ENCODE measurements at regions not wholly inside any gene's neighbourhood (a gene's known extent, or its start where the extent isn't known, plus 50 kb on each side); places are given as distances from the start of the nearest gene placed in this dataset.

DNA sequence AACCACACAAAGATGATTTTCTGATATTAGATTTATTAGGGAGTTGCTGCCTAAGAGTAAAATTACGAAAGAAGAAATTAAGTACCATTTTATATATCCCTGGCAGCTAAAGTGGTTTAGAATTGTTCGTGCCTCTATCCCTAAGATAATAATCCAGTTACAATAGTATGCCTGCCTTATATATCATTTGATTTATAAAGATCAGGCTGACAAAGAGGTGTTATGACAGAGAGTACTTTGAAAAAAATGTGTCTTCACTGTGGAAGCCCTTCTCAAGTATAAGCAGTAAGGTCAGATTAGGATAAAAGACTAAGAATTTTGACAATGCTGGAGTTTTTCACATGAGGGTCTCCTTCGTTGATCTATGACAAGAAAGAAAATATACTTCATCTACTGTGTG, 619.9 kb downstream of the ADGRL2 start:
- Histone ChIP-seq H3K14ac (ENCODE audit: low read length) (no peak overlapping the region), H3K27ac (ENCODE audit: low read depth, low read length) (no peak overlapping the region), H4K12ac (ENCODE audit: low read depth, low read length) (no peak overlapping the region), H4K91ac (ENCODE audit: low read depth, low read length) (no peak overlapping the region), H2AK5ac (ENCODE audit: low read length) (no peak overlapping the region), H3K23ac (ENCODE audit: low read length) (no peak overlapping the region), H3K4me1 (ENCODE audit: control insufficient read depth in 1 of 2, insufficient read depth in 2 of 2, low read length in 2 of 2) (no peaks in the 10 kb centered on the region), H3K4me2 (ENCODE audit: low read length) (no peak overlapping the region), H4K8ac (ENCODE audit: low read depth, low read length) (no peak overlapping the region), H3K36me3 (ENCODE audit: control insufficient read depth in 1 of 2, insufficient read depth in 2 of 2, low read length in 2 of 2) (no peaks in the 10 kb centered on the region), H3K4ac (ENCODE audit: low read depth, low read length) (no peak overlapping the region), H2BK5ac (ENCODE audit: low read depth, low read length, poor library complexity) (no peak overlapping the region), H2BK120ac (ENCODE audit: insufficient read depth, low read length, poor library complexity) (no peak overlapping the region), H3K4me3 (ENCODE audit: low read depth, low read length) (no peak overlapping the region), H3K79me2 (ENCODE audit: control insufficient read depth, insufficient read depth, low read length, poor library complexity) (no peaks in the 10 kb centered on the region), H2AFZ (ENCODE audit: insufficient read depth, low read length, poor library complexity) (no peak overlapping the region), H3K9me3 (ENCODE audit: insufficient read depth, low read depth, low read length) (no peaks in the 10 kb centered on the region), H3K27me3 (ENCODE audit: insufficient read depth, low read length) (no peaks in the 10 kb centered on the region), H3K9ac (ENCODE audit: low read length) (no peak overlapping the region), H3K79me1 (ENCODE audit: low read length) (no peaks in the 10 kb centered on the region), H3K18ac (ENCODE audit: low read length) (no peak overlapping the region), H2BK12ac (ENCODE audit: low read length) (no peak overlapping the region)
- no CpG with 5 or more reads among the region's 3 CpGs for WGBS (ENCODE audit: extremely low coverage, insufficient coverage, insufficient read length)
- DNase-seq = no peak

DNA sequence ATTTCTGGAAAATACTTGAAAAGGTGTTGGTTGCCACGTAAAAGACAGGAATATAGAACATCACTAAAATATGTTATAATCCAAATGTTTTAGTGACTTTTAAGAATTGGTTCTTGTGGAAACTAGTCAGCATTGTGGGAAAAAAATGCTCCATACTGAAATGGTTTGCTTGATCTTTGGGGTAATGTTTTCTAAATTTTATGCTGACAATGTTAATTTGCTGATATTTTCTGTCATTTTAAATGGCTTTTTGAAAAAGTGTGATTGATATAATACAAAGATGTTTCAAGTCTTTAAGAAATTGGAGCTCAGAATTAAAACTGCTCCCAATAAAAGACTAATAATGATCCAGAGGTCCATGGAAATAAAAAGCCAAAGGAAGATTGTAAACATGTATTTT, 610.9 kb downstream of the ADGRL2 start:
- Histone ChIP-seq H2BK12ac (ENCODE audit: low read length) (no peak overlapping the region), H2AK5ac (ENCODE audit: low read length) (no peak overlapping the region), H3K23ac (ENCODE audit: low read length) (no peak overlapping the region), H3K79me2 (ENCODE audit: control insufficient read depth, insufficient read depth, low read length, poor library complexity) (no peaks in the 10 kb centered on the region), H2BK120ac (ENCODE audit: insufficient read depth, low read length, poor library complexity) (no peak overlapping the region), H3K18ac (ENCODE audit: low read length) (no peak overlapping the region), H3K4ac (ENCODE audit: low read depth, low read length) (no peak overlapping the region), H2BK5ac (ENCODE audit: low read depth, low read length, poor library complexity) (no peak overlapping the region), H3K14ac (ENCODE audit: low read length) (no peak overlapping the region), H3K27ac (ENCODE audit: low read depth, low read length) (no peak overlapping the region), H3K4me2 (ENCODE audit: low read length) (no peak overlapping the region), H4K12ac (ENCODE audit: low read depth, low read length) (no peak overlapping the region), H4K91ac (ENCODE audit: low read depth, low read length) (no peak overlapping the region), H4K8ac (ENCODE audit: low read depth, low read length) (no peak overlapping the region), H3K9ac (ENCODE audit: low read length) (no peak overlapping the region), H3K27me3 (ENCODE audit: insufficient read depth, low read length) (no peaks in the 10 kb centered on the region), H3K4me3 (ENCODE audit: low read depth, low read length) (no peak overlapping the region), H3K79me1 (ENCODE audit: low read length) (no peaks in the 10 kb centered on the region), H3K9me3 (ENCODE audit: insufficient read depth, low read depth, low read length) (no peaks in the 10 kb centered on the region), H3K4me1 (ENCODE audit: control insufficient read depth in 1 of 2, insufficient read depth in 2 of 2, low read length in 2 of 2) (no peaks in the 10 kb centered on the region), H2AFZ (ENCODE audit: insufficient read depth, low read length, poor library complexity) (no peak overlapping the region), H3K36me3 (ENCODE audit: control insufficient read depth in 1 of 2, insufficient read depth in 2 of 2, low read length in 2 of 2) (no peaks in the 10 kb centered on the region)
- DNase-seq = no peak
- WGBS (ENCODE audit: extremely low coverage, insufficient coverage, insufficient read length) = no CpG with 5 or more reads among the region's 1 CpG

- Histone ChIP-seq H2BK120ac (ENCODE audit: insufficient read depth, low read length, poor library complexity) (no peak overlapping the region), H3K9me3 (ENCODE audit: insufficient read depth, low read depth, low read length) (no peaks in the 10 kb centered on the region), H2AFZ (ENCODE audit: insufficient read depth, low read length, poor library complexity) (no peak overlapping the region), H4K8ac (ENCODE audit: low read depth, low read length) (no peak overlapping the region), H3K4me2 (ENCODE audit: low read length) (no peak overlapping the region), H3K27ac (ENCODE audit: low read depth, low read length) (no peak overlapping the region), H3K9ac (ENCODE audit: low read length) (no peak overlapping the region), H3K79me2 (ENCODE audit: control insufficient read depth, insufficient read depth, low read length, poor library complexity) (no peaks in the 10 kb centered on the region), H2BK12ac (ENCODE audit: low read length) (no peak overlapping the region), H4K12ac (ENCODE audit: low read depth, low read length) (no peak overlapping the region), H4K91ac (ENCODE audit: low read depth, low read length) (no peak overlapping the region), H3K36me3 (ENCODE audit: control insufficient read depth in 1 of 2, insufficient read depth in 2 of 2, low read length in 2 of 2) (no peaks in the 10 kb centered on the region), H3K4me3 (ENCODE audit: low read depth, low read length) (no peak overlapping the region), H3K27me3 (ENCODE audit: insufficient read depth, low read length) (no peaks in the 10 kb centered on the region), H3K23ac (ENCODE audit: low read length) (no peak overlapping the region), H2AK5ac (ENCODE audit: low read length) (no peak overlapping the region), H3K14ac (ENCODE audit: low read length) (no peak overlapping the region), H3K18ac (ENCODE audit: low read length) (no peak overlapping the region), H3K4ac (ENCODE audit: low read depth, low read length) (no peak overlapping the region), H3K4me1 (ENCODE audit: control insufficient read depth in 1 of 2, insufficient read depth in 2 of 2, low read length in 2 of 2) (no peaks in the 10 kb centered on the region), H3K79me1 (ENCODE audit: low read length) (no peaks in the 10 kb centered on the region), H2BK5ac (ENCODE audit: low read depth, low read length, poor library complexity) (no peak overlapping the region)
- WGBS (ENCODE audit: extremely low coverage, insufficient coverage, insufficient read length) = no CpG with 5 or more reads among the region's 1 CpG
- DNase-seq = peak; percentile 22 to 25
Observed at GRCh38 chr1:82405333-82405732, 604.6 kb downstream of the ADGRL2 start.

DNA sequence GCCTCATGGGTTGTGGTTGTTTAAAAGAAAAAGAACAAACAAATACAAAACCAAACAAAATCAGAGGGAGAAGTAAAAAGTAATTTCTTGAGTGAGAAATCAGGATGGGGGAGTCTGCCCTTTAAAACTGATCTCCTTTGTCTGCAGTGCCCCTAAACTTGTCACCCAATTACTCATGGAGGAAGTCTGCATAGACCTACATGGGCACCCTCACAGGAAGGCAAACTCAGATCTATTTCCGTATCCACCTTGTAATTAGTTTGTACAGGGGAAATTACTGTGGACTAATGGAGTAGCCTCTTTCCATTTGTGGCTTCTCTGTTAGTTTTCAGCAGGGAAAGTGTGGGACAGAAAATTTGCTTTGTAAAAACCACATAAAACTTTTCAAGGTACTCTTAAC, 600.4 kb downstream of the ADGRL2 start:
- Histone ChIP-seq H3K9me3 (ENCODE audit: insufficient read depth, low read depth, low read length) (no peaks in the 10 kb centered on the region), H4K91ac (ENCODE audit: low read depth, low read length) (no peak overlapping the region), H2AFZ (ENCODE audit: insufficient read depth, low read length, poor library complexity) (no peak overlapping the region), H2BK5ac (ENCODE audit: low read depth, low read length, poor library complexity) (no peak overlapping the region), H3K4me3 (ENCODE audit: low read depth, low read length) (no peak overlapping the region), H3K4me2 (ENCODE audit: low read length) (no peak overlapping the region), H4K8ac (ENCODE audit: low read depth, low read length) (no peak overlapping the region), H4K12ac (ENCODE audit: low read depth, low read length) (no peak overlapping the region), H3K4me1 (ENCODE audit: control insufficient read depth in 1 of 2, insufficient read depth in 2 of 2, low read length in 2 of 2) (no peaks in the 10 kb centered on the region), H2BK12ac (ENCODE audit: low read length) (no peak overlapping the region), H3K9ac (ENCODE audit: low read length) (no peak overlapping the region), H2BK120ac (ENCODE audit: insufficient read depth, low read length, poor library complexity) (no peak overlapping the region), H3K36me3 (ENCODE audit: control insufficient read depth in 1 of 2, insufficient read depth in 2 of 2, low read length in 2 of 2) (no peaks in the 10 kb centered on the region), H3K27ac (ENCODE audit: low read depth, low read length) (no peak overlapping the region), H3K18ac (ENCODE audit: low read length) (no peak overlapping the region), H2AK5ac (ENCODE audit: low read length) (no peak overlapping the region), H3K79me1 (ENCODE audit: low read length) (no peaks in the 10 kb centered on the region), H3K4ac (ENCODE audit: low read depth, low read length) (no peak overlapping the region), H3K27me3 (ENCODE audit: insufficient read depth, low read length) (no peaks in the 10 kb centered on the region), H3K23ac (ENCODE audit: low read length) (no peak overlapping the region), H3K79me2 (ENCODE audit: control insufficient read depth, insufficient read depth, low read length, poor library complexity) (no peaks in the 10 kb centered on the region), H3K14ac (ENCODE audit: low read length) (no peak overlapping the region)
- no CpG with 5 or more reads among the region's 1 CpG for WGBS (ENCODE audit: extremely low coverage, insufficient coverage, insufficient read length)
- no peak for DNase-seq
